Cardiac muscle cell (in vitro differentiated cells and primary cell): ENCODE measurements at regions not wholly inside any gene's neighbourhood (a gene's known extent, or its start where the extent isn't known, plus 50 kb on each side); places are given as distances from the start of the nearest gene placed in this dataset.

Experiments
- DNase-seq, 2 donors: peaks; one replicate each; pipeline versions ENCODE4 v3.0.0 to v3.0.0-alpha.2; 2010 to 2017; ENCODE audit warnings: low read depth in 1 of 2, low spot score in 1 of 2
- H3K27ac ChIP-seq: fragments of 200-600 bp; sonication (generic); 2 replicates; pipeline ENCODE4 v1.5.1; 2016
- H3K27me3 ChIP-seq: fragments of 200-600 bp; sonication (generic); 2 replicates; pipeline ENCODE4 v1.6.0; 2016; ENCODE audit warnings: control low read depth
- H3K36me3 ChIP-seq: fragments of 200-600 bp; sonication (generic); 2 replicates; pipeline ENCODE4 v1.5.1; 2016; ENCODE audit warnings: control low read depth
- H3K4me1 ChIP-seq: fragments of 200-600 bp; sonication (generic); 2 replicates; pipeline ENCODE4 v1.8.1; 2017; ENCODE audit warnings: low read depth, mild to moderate bottlenecking, mixed run types
- H3K4me3 ChIP-seq: fragments of 200-600 bp; sonication (generic); 2 replicates; pipeline ENCODE4 v1.5.1; 2016; ENCODE audit warnings: mild to moderate bottlenecking
- H3K9me3 ChIP-seq: fragments of 200-600 bp; sonication (generic); 2 replicates; pipeline ENCODE4 v1.5.1; 2017; ENCODE audit warnings: low read depth, mild to moderate bottlenecking, control low read depth
- CTCF ChIP-seq: IDR thresholded peaks from 2 replicates; pipeline ENCODE4 v1.5.1; 2012; ENCODE audit warnings: low read depth, mild to moderate bottlenecking, low read length

DNA sequence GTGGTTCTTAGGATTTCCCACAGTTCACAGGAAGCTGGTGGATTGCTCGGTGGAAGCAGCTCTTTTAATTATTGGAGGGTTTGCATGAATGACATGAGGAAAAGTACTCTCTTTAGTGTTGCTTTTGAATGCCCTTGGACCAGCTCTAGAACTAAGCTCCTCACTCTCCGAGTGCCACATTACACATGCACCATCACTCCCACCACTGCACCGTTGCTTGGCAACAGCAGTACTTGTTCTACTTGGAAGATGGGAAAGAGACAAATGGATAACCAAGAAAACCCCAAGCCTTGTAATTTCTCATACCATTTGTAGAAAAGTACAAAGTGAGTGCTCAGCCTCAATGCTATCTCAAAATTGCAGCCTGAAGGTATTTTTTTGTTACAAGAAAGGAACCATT is 620.2 kb upstream of the BOD1L1 start:
- no peak overlapping the region for H3K27ac ChIP-seq
- H3K4me1 ChIP-seq, result no peaks in the 10 kb centered on the region
- no peak for TF ChIP-seq CTCF
- no peak overlapping the region for H3K4me3 ChIP-seq
- DNase-seq, result peak in 1 of 2 donors; percentile 10
- H3K27me3 ChIP-seq, result no peaks in the 10 kb centered on the region
- H3K9me3 ChIP-seq, result no peaks in the 10 kb centered on the region
- H3K36me3 ChIP-seq, result no peaks in the 10 kb centered on the region

- Histone ChIP-seq H3K27ac (no peak overlapping the region), H3K9me3 (no peaks in the 10 kb centered on the region), H3K4me1 (no peaks in the 10 kb centered on the region), H3K36me3 (no peaks in the 10 kb centered on the region), H3K4me3 (no peak overlapping the region), H3K27me3 (no peaks in the 10 kb centered on the region)
- no peak for TF ChIP-seq CTCF
- no peak for DNase-seq
Measured at GRCh38 chr4:14249226-14249625, 621.7 kb upstream of the BOD1L1 start.

DNA sequence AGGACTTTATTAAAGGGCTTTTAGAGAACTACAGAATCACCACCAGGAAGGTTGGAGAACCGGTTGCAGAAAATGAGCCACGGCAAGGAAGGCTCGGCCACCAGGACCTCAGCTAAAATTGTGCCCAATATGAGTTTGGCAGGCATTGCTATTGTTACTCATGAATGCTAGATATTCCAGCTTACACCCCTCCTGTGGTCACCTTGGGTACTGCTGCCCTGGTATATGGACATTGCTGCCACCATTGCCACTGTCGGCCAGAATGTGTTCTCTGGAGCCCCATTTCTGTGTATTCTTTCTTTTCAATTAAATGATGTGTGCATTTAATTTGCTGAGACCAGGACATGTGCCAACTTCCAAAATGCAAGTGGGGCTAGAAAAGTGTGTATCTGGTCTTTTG is 626.7 kb upstream of the BOD1L1 start:
- DNase-seq, result peak; percentile 38 to 48
- Histone ChIP-seq H3K27ac (no peak overlapping the region), H3K36me3 (no peaks in the 10 kb centered on the region), H3K9me3 (no peaks in the 10 kb centered on the region), H3K27me3 (no peaks in the 10 kb centered on the region), H3K4me1 (no peaks in the 10 kb centered on the region), H3K4me3 (no peak overlapping the region)
- TF ChIP-seq CTCF, result peak; percentile 67

GRCh38 chr4:14254926-14255325 is 627.4 kb upstream of the BOD1L1 start:
- H3K27ac ChIP-seq, result no peak overlapping the region
- no peak for TF ChIP-seq CTCF
- H3K9me3 ChIP-seq, result no peaks in the 10 kb centered on the region
- H3K4me1 ChIP-seq, result no peaks in the 10 kb centered on the region
- H3K27me3 ChIP-seq, result no peaks in the 10 kb centered on the region
- H3K36me3 ChIP-seq, result no peaks in the 10 kb centered on the region
- no peak for DNase-seq
- H3K4me3 ChIP-seq, result no peak overlapping the region

- Histone ChIP-seq H3K4me3 (no peak overlapping the region), H3K27ac (no peak overlapping the region), H3K27me3 (no peaks in the 10 kb centered on the region), H3K9me3 (no peaks in the 10 kb centered on the region), H3K4me1 (no peaks in the 10 kb centered on the region), H3K36me3 (no peaks in the 10 kb centered on the region)
- no peak for DNase-seq
- no peak for TF ChIP-seq CTCF
Measured at GRCh38 chr4:14257903-14258302, 630.4 kb upstream of the BOD1L1 start.

GRCh38 chr4:14259936-14260335 is 632.4 kb upstream of the BOD1L1 start:
- DNase-seq, result no peak
- Histone ChIP-seq H3K9me3 (no peaks in the 10 kb centered on the region), H3K4me1 (no peaks in the 10 kb centered on the region), H3K4me3 (no peak overlapping the region), H3K36me3 (no peaks in the 10 kb centered on the region), H3K27me3 (no peaks in the 10 kb centered on the region), H3K27ac (no peak overlapping the region)
- TF ChIP-seq CTCF, result no peak
